Thoracic aorta (tissue), 2 donors: ENCODE measurements at regions not wholly inside any gene's neighbourhood (a gene's known extent, or its start where the extent isn't known, plus 50 kb on each side); places are given as distances from the start of the nearest gene placed in this dataset.
"Not testable (repeated sequence)": the region's sequence is repeated elsewhere in the genome, so short reads cannot be mapped to it uniquely, and the experiment has no call there.

Experiments used
- ATAC-seq: fragments of 150-250 bp; one replicate; pipeline ENCODE4 v1.8.0; 2017; ENCODE audit warnings: low read depth; ENCODE audit not compliant: insufficient number of reproducible peaks, low FRiP score
- DNase-seq: peaks from one replicate; pipeline ENCODE4 v3.0.0-alpha.2; 2020; ENCODE audit warnings: low spot score
- H3K27ac ChIP-seq, 2 donors: fragments of 200-600 bp; sonication (generic); 1 replicate in 1 of 2; 2 replicates in 1 of 2; pipeline ENCODE4 v1.5.1; 2016; ENCODE audit warnings: mild to moderate bottlenecking in 2 of 2, moderate library complexity in 2 of 2
- H3K27me3 ChIP-seq: fragments of 200-600 bp; sonication (generic); replicated peaks from 2 replicates; pipeline ENCODE4 v1.6.0; 2016; ENCODE audit warnings: mild to moderate bottlenecking; ENCODE audit not compliant: insufficient read depth
- H3K36me3 ChIP-seq: fragments of 200-600 bp; sonication (generic); one replicate; pipeline ENCODE4 v1.5.1; 2016
- H3K4me1 ChIP-seq, 2 donors: fragments of 200-600 bp; sonication (generic); 1 replicate in 1 of 2; 2 replicates in 1 of 2; pipeline versions ENCODE4 v1.5.1 to v1.6.0; 2016; ENCODE audit warnings: low read depth in 2 of 2, mild to moderate bottlenecking in 1 of 2; ENCODE audit not compliant: control insufficient read depth in 1 of 2
- H3K4me3 ChIP-seq: fragments of 200-600 bp; sonication (generic); 2 replicates; pipeline ENCODE4 v1.5.1; 2016; ENCODE audit warnings: mild to moderate bottlenecking
- H3K9me3 ChIP-seq: fragments of 200-600 bp; sonication (generic); 2 replicates; pipeline ENCODE4 v1.5.1; 2016
- CTCF ChIP-seq: fragments of 200-600 bp; sonication (generic); IDR thresholded peaks from one replicate; pipeline ENCODE4 v1.5.1; 2019; ENCODE audit warnings: antibody characterized with exemption

- not testable (repeated sequence) for H3K27ac ChIP-seq, H3K4me1 ChIP-seq, DNase-seq, H3K9me3 ChIP-seq, H3K27me3 ChIP-seq, H3K4me3 ChIP-seq, ATAC-seq, H3K36me3 ChIP-seq
Observed at GRCh38 chr2:114018464-114018863, 128.6 kb downstream of the ACTR3 start.

- ATAC-seq: no peak
- no peaks in the 10 kb centered on the region for H3K9me3 ChIP-seq
- H3K4me3 ChIP-seq: no peak overlapping the region
Observed at GRCh38 chr2:114020668-114021067, 130.8 kb downstream of the ACTR3 start.

GRCh38 chr2:114022360-114023085 is 132.6 kb downstream of the ACTR3 start:
- ATAC-seq: no peak
- Histone ChIP-seq H3K27me3 (no peaks in the 10 kb centered on the region), H3K4me3 (no peak overlapping the region), H3K9me3 (no peaks in the 10 kb centered on the region), H3K27ac (no peak overlapping the region), H3K36me3 (no peaks in the 10 kb centered on the region), H3K4me1 (no peaks in the 10 kb centered on the region)
- DNase-seq: no peak
- no peak for TF ChIP-seq CTCF

More at GRCh38 chr2:114020668-114021067, 130.8 kb downstream of the ACTR3 start:
- Histone ChIP-seq H3K4me1 (no peaks in the 10 kb centered on the region), H3K27me3 (no peaks in the 10 kb centered on the region), H3K27ac (no peak overlapping the region), H3K36me3 (no peaks in the 10 kb centered on the region)
- DNase-seq: no peak
- TF ChIP-seq CTCF: no peak

- Histone ChIP-seq H3K27ac (no peak overlapping the region), H3K4me3 (no peak overlapping the region), H3K27me3 (no peaks in the 10 kb centered on the region), H3K36me3 (no peaks in the 10 kb centered on the region), H3K4me1 (no peaks in the 10 kb centered on the region), H3K9me3 (no peaks in the 10 kb centered on the region)
- no peak for DNase-seq
- ATAC-seq: no peak
- no peak for TF ChIP-seq CTCF
Observed at GRCh38 chr2:114024326-114024725, 134.4 kb downstream of the ACTR3 start.

- Histone ChIP-seq H3K36me3 (no peaks in the 10 kb centered on the region), H3K4me1 (no peaks in the 10 kb centered on the region), H3K9me3 (no peaks in the 10 kb centered on the region), H3K4me3 (no peak overlapping the region), H3K27me3 (no peaks in the 10 kb centered on the region), H3K27ac (no peak overlapping the region)
- no peak for ATAC-seq
- TF ChIP-seq CTCF: no peak
- no peak for DNase-seq
Observed at GRCh38 chr2:114025030-114025429, 135.1 kb downstream of the ACTR3 start.

- TF ChIP-seq CTCF: no peak
- ATAC-seq (no peak), DNase-seq (no peak)
- no peaks in the 10 kb centered on the region for H3K36me3 ChIP-seq
- no peak overlapping the region for H3K4me3 ChIP-seq
- no peaks in the 10 kb centered on the region for H3K27me3 ChIP-seq
- H3K9me3 ChIP-seq: no peaks in the 10 kb centered on the region
- H3K27ac ChIP-seq: no peak overlapping the region
- no peaks in the 10 kb centered on the region for H3K4me1 ChIP-seq
Observed at GRCh38 chr2:114027437-114027836, 137.5 kb downstream of the ACTR3 start.
